ENCODE measurements at regions not wholly inside any gene's neighbourhood (a gene's known extent, or its start where the extent isn't known, plus 50 kb on each side); places are given as distances from the start of the nearest gene placed in this dataset.

DNA sequence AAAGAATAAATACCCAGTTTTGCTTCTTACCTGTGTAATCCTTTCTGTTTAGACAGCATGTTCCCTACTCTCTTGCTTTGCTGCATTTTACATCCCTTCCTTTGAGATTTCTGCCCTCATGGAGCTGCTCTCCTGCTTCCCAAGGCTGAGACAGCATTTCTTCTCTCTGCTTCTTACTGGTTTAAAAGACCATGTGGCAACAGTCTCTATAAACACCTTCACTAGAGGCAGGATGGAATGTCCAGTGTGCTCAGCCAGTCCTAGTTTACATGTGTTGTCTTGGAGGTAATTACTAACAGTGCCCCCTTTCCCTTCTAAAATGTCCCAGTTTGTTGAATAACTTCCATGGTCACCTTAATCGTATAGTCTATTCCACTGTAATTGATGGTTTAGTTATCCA, 262.3 kb downstream of the CNTN3 start:
- Histone ChIP-seq H3K36me3 (ENCODE audit: control insufficient read depth, insufficient read depth, low read length) (no peaks in the 10 kb centered on the region), H3K9ac (ENCODE audit: low read length) (no peak overlapping the region), H3K9me3 (ENCODE audit: control insufficient read depth, insufficient read depth, low read depth, low read length) (no peaks in the 10 kb centered on the region), H3K27me3 (ENCODE audit: control insufficient read depth, insufficient read depth, low read length) (no peaks in the 10 kb centered on the region), H3K4me1 (ENCODE audit: control insufficient read depth, insufficient read depth, low read length) (no peaks in the 10 kb centered on the region), H3K27ac (ENCODE audit: low read depth, low read length) (no peak overlapping the region), H3K4me3 (ENCODE audit: low read depth, low read length) (no peak overlapping the region)

DNA sequence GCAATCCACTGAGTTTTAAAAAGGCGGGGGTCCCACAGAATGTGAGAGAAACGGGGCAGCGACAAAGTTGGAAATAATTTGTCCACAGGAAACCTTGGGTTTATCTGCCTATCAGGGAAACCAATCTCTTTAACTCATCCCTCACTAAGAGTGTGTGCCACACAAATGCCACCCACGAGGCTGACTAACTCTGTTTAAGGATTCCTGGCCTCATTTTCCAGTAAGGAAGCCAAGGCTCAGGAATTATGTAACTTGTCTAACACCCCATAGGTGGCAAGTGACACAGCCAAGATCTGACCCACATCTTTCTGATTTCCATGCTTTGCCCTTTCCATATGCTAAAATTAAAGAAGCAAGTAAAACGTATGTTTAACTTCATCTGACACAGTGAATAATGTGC, 263.2 kb downstream of the CNTN3 start:
- H3K4me1 ChIP-seq (ENCODE audit: control insufficient read depth, insufficient read depth, low read length) = no peaks in the 10 kb centered on the region
- H3K4me3 ChIP-seq (ENCODE audit: low read depth, low read length) = no peak overlapping the region
- H3K9me3 ChIP-seq (ENCODE audit: control insufficient read depth, insufficient read depth, low read depth, low read length) = no peaks in the 10 kb centered on the region
- no peaks in the 10 kb centered on the region for H3K27me3 ChIP-seq (ENCODE audit: control insufficient read depth, insufficient read depth, low read length)
- no peaks in the 10 kb centered on the region for H3K36me3 ChIP-seq (ENCODE audit: control insufficient read depth, insufficient read depth, low read length)
- no peak overlapping the region for H3K27ac ChIP-seq (ENCODE audit: low read depth, low read length)
- no peak overlapping the region for H3K9ac ChIP-seq (ENCODE audit: low read length)

DNA sequence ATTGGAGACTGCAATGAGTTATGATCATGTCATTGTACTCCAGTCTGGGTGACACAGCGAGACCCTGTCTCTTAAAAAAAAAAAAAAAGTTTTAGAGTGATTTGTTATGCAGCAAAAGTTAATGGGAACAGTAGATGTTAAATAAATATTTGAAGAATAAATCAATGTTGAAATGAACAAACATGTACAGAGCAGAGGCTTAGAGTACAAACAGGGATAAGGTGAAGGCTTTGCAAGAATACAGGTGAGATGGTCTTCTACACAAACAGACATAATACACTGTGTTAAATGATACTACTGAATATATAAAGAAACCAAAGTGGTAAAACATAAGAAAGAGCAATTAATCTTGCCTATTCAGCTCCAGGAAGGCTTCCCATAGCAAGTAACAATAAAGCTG, 265.4 kb downstream of the CNTN3 start:
- no peak overlapping the region for H3K27ac ChIP-seq (ENCODE audit: low read depth, low read length)
- H3K4me1 ChIP-seq (ENCODE audit: control insufficient read depth, insufficient read depth, low read length) = no peaks in the 10 kb centered on the region

DNA sequence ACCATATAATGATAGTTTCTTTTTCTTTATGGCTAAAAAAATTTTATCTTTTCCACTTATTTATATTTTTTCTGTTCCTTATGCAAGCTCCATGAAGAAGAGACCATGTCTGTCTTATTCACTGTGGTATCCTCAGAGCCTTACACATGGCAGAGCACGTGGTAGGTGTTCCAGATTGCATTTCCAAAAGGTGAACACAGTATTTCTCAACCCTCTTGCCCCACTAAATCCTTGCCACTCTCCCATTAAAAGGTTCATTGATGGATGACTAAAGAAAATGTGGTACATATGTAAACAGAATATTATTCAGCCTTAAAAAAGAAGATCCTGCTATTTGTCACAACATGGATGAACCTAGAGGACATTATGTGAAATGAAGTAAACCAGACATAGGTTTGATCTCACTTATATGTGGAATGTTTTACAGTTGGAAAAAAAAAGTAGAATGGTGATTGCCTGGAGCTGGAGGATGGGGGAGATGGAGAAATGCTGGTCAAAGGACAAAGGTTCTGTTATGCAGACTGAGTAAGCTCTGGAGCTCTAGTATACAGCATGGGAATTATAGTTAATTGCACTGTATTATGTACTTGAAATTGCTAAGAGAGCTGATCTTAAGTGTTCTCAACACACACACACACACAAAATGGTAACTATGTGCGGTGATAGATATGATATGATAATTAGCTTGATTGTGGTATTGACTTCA, 266.7 kb downstream of the CNTN3 start:
- H3K27me3 ChIP-seq (ENCODE audit: control insufficient read depth, insufficient read depth, low read length) = no peaks in the 10 kb centered on the region
- no peaks in the 10 kb centered on the region for H3K4me1 ChIP-seq (ENCODE audit: control insufficient read depth, insufficient read depth, low read length)
- H3K9me3 ChIP-seq (ENCODE audit: control insufficient read depth, insufficient read depth, low read depth, low read length) = no peaks in the 10 kb centered on the region
- H3K4me3 ChIP-seq (ENCODE audit: low read depth, low read length) = no peak overlapping the region
- no peak overlapping the region for H3K27ac ChIP-seq (ENCODE audit: low read depth, low read length)
- H3K36me3 ChIP-seq (ENCODE audit: control insufficient read depth, insufficient read depth, low read length) = no peaks in the 10 kb centered on the region
- H3K9ac ChIP-seq (ENCODE audit: low read length) = no peak overlapping the region

More for the DNA sequence above, 265.4 kb downstream of the CNTN3 start:
- H3K4me3 ChIP-seq (ENCODE audit: low read depth, low read length) = no peak overlapping the region
- no peak overlapping the region for H3K9ac ChIP-seq (ENCODE audit: low read length)
- no peaks in the 10 kb centered on the region for H3K27me3 ChIP-seq (ENCODE audit: control insufficient read depth, insufficient read depth, low read length)
- no peaks in the 10 kb centered on the region for H3K36me3 ChIP-seq (ENCODE audit: control insufficient read depth, insufficient read depth, low read length)
- no peaks in the 10 kb centered on the region for H3K9me3 ChIP-seq (ENCODE audit: control insufficient read depth, insufficient read depth, low read depth, low read length)

DNA sequence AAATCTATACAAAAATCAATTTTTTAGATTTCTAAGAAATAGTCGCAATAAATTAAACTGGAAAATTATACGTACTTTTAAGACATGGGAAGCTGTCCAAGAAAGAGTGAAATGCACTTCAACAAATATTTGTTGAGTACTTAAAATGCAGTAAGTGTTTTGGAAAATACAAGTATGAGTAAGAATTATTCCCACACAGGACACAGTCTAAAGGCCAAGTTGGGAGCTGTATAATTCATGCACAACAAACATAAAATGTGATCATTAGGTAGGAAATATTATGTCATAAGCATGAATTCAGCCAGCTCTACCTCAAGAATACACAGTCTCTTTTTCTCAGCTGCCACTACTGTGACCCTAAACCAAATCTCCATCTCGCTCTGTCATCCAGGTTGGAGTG, 267.6 kb downstream of the CNTN3 start:
- Histone ChIP-seq H3K4me3 (ENCODE audit: low read depth, low read length) (no peak overlapping the region), H3K27me3 (ENCODE audit: control insufficient read depth, insufficient read depth, low read length) (no peaks in the 10 kb centered on the region), H3K9ac (ENCODE audit: low read length) (no peak overlapping the region), H3K4me1 (ENCODE audit: control insufficient read depth, insufficient read depth, low read length) (no peaks in the 10 kb centered on the region), H3K27ac (ENCODE audit: low read depth, low read length) (no peak overlapping the region), H3K9me3 (ENCODE audit: control insufficient read depth, insufficient read depth, low read depth, low read length) (no peaks in the 10 kb centered on the region), H3K36me3 (ENCODE audit: control insufficient read depth, insufficient read depth, low read length) (no peaks in the 10 kb centered on the region)

DNA sequence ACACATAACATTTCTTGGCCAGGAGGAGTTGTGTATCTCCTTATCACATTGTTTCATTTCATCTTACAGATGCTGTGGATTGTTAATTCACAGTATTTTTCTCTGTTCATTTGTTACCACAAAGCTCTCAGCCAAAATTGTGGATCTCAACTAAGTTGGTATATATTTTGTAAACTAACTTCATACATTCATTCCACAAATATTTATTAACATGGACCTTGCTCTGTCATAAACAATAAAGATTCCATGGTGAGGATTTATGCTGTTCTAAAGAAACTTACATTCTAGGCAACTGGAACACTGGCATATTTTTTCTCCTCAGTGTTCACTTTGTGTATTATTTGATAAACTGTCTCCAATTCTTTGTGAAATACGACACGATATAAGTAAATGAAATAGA, 268.8 kb downstream of the CNTN3 start:
- no peak overlapping the region for H3K27ac ChIP-seq (ENCODE audit: low read depth, low read length)
- no peaks in the 10 kb centered on the region for H3K4me1 ChIP-seq (ENCODE audit: control insufficient read depth, insufficient read depth, low read length)
- no peaks in the 10 kb centered on the region for H3K27me3 ChIP-seq (ENCODE audit: control insufficient read depth, insufficient read depth, low read length)
- no peaks in the 10 kb centered on the region for H3K9me3 ChIP-seq (ENCODE audit: control insufficient read depth, insufficient read depth, low read depth, low read length)
- H3K9ac ChIP-seq (ENCODE audit: low read length) = no peak overlapping the region
- H3K4me3 ChIP-seq (ENCODE audit: low read depth, low read length) = no peak overlapping the region
- no peaks in the 10 kb centered on the region for H3K36me3 ChIP-seq (ENCODE audit: control insufficient read depth, insufficient read depth, low read length)

DNA sequence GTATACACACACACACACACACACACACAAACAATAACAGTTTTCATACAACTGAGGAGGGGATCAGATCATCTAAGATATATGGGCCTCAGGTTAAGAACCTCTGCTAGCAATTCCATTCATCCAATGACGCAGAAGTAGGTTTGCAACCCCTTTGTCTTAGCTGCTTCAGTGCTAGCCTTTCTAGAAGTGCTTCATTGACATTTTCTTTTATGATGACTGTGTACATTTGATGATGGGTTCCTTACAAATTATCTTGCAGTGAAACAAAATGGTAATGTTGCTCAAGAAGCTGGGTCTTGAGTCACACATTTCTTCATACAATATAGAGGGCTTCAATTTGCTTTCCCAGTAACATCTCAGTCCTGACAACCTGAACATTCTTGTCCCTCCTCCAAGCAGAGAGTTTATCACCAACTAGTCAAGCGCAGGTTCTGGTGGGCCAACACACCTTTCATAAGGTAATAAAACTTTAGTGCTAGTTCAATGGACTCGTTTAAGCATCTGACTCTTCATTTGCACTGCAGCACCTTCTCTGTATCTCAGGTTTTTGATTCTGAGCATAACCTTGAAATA, 269.5 kb downstream of the CNTN3 start:
- no peak overlapping the region for H3K9ac ChIP-seq (ENCODE audit: low read length)
- H3K4me3 ChIP-seq (ENCODE audit: low read depth, low read length) = no peak overlapping the region

DNA sequence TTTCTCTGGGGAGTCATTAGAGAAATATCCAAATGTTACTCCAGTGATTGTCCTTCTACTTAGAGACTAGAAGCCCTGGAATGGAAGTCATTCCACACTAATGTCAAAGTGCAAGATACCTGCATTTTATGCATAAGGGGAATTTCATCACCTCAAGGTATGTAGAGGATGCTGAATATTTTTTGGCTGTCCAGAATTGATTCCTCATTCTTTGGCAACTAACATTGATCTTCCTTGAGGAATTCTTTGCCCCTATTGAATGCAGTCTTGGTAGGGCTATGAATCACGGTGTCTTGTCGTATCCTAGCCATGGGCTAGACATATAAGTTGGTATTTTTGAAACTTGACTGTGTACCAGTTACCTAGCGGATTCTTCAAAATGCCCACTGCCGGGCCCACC, 271.1 kb downstream of the CNTN3 start:
- H3K9me3 ChIP-seq (ENCODE audit: control insufficient read depth, insufficient read depth, low read depth, low read length) = no peaks in the 10 kb centered on the region
- no peak overlapping the region for H3K27ac ChIP-seq (ENCODE audit: low read depth, low read length)
- H3K27me3 ChIP-seq (ENCODE audit: control insufficient read depth, insufficient read depth, low read length) = no peaks in the 10 kb centered on the region

More for the DNA sequence above, 269.5 kb downstream of the CNTN3 start:
- no peaks in the 10 kb centered on the region for H3K4me1 ChIP-seq (ENCODE audit: control insufficient read depth, insufficient read depth, low read length)
- no peaks in the 10 kb centered on the region for H3K36me3 ChIP-seq (ENCODE audit: control insufficient read depth, insufficient read depth, low read length)
- H3K9me3 ChIP-seq (ENCODE audit: control insufficient read depth, insufficient read depth, low read depth, low read length) = no peaks in the 10 kb centered on the region
- no peaks in the 10 kb centered on the region for H3K27me3 ChIP-seq (ENCODE audit: control insufficient read depth, insufficient read depth, low read length)
- no peak overlapping the region for H3K27ac ChIP-seq (ENCODE audit: low read depth, low read length)

DNA sequence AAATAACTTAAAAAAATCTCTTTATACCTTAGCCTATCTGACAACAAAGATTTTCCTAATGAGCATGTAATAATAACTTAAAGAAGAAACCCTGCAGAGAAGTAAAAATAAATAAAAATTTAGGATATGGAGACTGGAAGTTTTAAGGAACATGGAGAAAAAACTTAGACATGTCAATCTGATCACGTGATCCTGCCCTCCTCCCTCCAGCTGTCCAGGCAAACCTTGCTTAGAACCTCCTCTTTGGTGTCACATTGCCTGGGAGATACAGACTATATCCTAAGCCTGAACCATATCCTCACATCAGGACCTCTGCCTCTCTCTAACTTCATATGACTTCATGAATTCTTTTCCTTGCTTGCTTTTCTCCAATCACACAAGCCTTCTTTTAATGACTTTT, 275.5 kb downstream of the CNTN3 start:
- Histone ChIP-seq H3K27ac (ENCODE audit: low read depth, low read length) (no peak overlapping the region), H3K27me3 (ENCODE audit: control insufficient read depth, insufficient read depth, low read length) (no peaks in the 10 kb centered on the region), H3K9me3 (ENCODE audit: control insufficient read depth, insufficient read depth, low read depth, low read length) (no peaks in the 10 kb centered on the region), H3K9ac (ENCODE audit: low read length) (no peak overlapping the region), H3K36me3 (ENCODE audit: control insufficient read depth, insufficient read depth, low read length) (no peaks in the 10 kb centered on the region), H3K4me1 (ENCODE audit: control insufficient read depth, insufficient read depth, low read length) (no peaks in the 10 kb centered on the region), H3K4me3 (ENCODE audit: low read depth, low read length) (no peak overlapping the region)

More for the DNA sequence above, 271.1 kb downstream of the CNTN3 start:
- H3K4me3 ChIP-seq (ENCODE audit: low read depth, low read length) = no peak overlapping the region
- H3K36me3 ChIP-seq (ENCODE audit: control insufficient read depth, insufficient read depth, low read length) = no peaks in the 10 kb centered on the region
- no peak overlapping the region for H3K9ac ChIP-seq (ENCODE audit: low read length)
- H3K4me1 ChIP-seq (ENCODE audit: control insufficient read depth, insufficient read depth, low read length) = no peaks in the 10 kb centered on the region

DNA sequence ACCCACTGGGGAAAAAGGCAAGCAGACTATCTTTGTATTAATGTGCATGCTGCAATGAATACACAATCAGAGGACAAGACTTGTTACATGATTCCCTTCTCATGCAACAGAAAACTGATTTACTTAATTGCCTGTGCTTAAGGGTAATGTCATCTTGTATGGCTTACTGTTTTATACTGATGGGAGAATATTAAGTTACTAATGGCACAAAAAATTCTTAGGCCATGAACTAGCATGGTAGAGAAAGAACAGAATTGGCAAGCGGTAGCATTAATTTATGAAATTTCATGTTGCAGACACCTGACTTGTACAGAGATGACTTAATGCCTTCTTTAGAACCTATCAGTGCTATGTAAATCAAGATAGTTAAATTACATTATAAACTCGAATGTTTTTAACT, 282.3 kb downstream of the CNTN3 start:
- Histone ChIP-seq H3K9me3 (ENCODE audit: control insufficient read depth, insufficient read depth, low read depth, low read length) (no peaks in the 10 kb centered on the region), H3K36me3 (ENCODE audit: control insufficient read depth, insufficient read depth, low read length) (no peaks in the 10 kb centered on the region), H3K27ac (ENCODE audit: low read depth, low read length) (no peak overlapping the region), H3K4me1 (ENCODE audit: control insufficient read depth, insufficient read depth, low read length) (no peaks in the 10 kb centered on the region), H3K27me3 (ENCODE audit: control insufficient read depth, insufficient read depth, low read length) (no peaks in the 10 kb centered on the region), H3K4me3 (ENCODE audit: low read depth, low read length) (no peak overlapping the region), H3K9ac (ENCODE audit: low read length) (no peak overlapping the region)

DNA sequence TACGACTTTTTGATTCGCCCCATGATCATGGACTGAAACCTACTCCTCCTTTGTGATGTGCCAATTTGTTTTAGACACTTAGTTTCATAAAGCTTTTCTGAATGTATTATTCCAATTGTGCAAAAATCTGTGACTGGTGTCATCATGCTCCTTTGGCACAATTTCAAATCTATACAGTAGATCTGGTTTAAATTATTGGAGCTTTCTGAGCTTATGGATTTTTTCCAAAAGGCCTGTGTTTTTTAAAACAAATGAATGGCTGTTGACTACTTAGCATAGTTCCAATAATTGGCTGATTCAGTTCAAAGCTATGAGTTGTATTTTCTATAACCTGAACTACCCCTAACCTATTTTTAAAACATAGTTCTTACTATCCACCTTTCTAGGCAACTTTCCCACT, 282.7 kb downstream of the CNTN3 start:
- H3K4me1 ChIP-seq (ENCODE audit: control insufficient read depth, insufficient read depth, low read length) = no peaks in the 10 kb centered on the region
- no peaks in the 10 kb centered on the region for H3K9me3 ChIP-seq (ENCODE audit: control insufficient read depth, insufficient read depth, low read depth, low read length)
- no peaks in the 10 kb centered on the region for H3K27me3 ChIP-seq (ENCODE audit: control insufficient read depth, insufficient read depth, low read length)
- H3K27ac ChIP-seq (ENCODE audit: low read depth, low read length) = no peak overlapping the region
- H3K9ac ChIP-seq (ENCODE audit: low read length) = no peak overlapping the region
- H3K4me3 ChIP-seq (ENCODE audit: low read depth, low read length) = no peak overlapping the region
- H3K36me3 ChIP-seq (ENCODE audit: control insufficient read depth, insufficient read depth, low read length) = no peaks in the 10 kb centered on the region

All from HUES6 (cell line).